Heart left ventricle (tissue), 16 donors: ENCODE measurements at regions not wholly inside any gene's neighbourhood (a gene's known extent, or its start where the extent isn't known, plus 50 kb on each side); places are given as distances from the start of the nearest gene placed in this dataset.

ENCODE experiments used
- ATAC-seq, 4 donors: fragments of 200-7000 bp; cut with Tn5 transposase; one replicate each; pipeline ENCODE4 v1.9.1; 2020 to 2022; ENCODE audit warnings: moderate library complexity in 4 of 4, mild to moderate bottlenecking in 3 of 4, moderate number of reproducible peaks in 1 of 4
- DNase-seq, 5 donors: peaks; one replicate each; pipeline ENCODE4 v3.0.0-alpha.2; 2020
- H3K27ac ChIP-seq, 12 donors: fragments of 200-600 bp; sonication (generic) in 4 of 12; one replicate each; pipeline versions ENCODE4 v1.5.0 to v1.8.0; 2016 to 2022; ENCODE audit warnings: mild to moderate bottlenecking in 2 of 12
- H3K27me3 ChIP-seq, 9 donors: fragments of 200-600 bp; sonication (generic) in 2 of 9; one replicate each; pipeline versions ENCODE4 v1.5.1 to v1.8.0; 2016 to 2022; ENCODE audit warnings: mild to moderate bottlenecking in 3 of 9
- H3K36me3 ChIP-seq, 9 donors: fragments of 200-600 bp; sonication (generic) in 2 of 9; one replicate each; pipeline versions ENCODE4 v1.5.0 to v1.8.0; 2018 to 2022; ENCODE audit warnings: mild to moderate bottlenecking in 2 of 9
- H3K4me1 ChIP-seq, 12 donors: fragments of 200-600 bp; sonication (generic) in 4 of 12; one replicate each; pipeline versions ENCODE4 v1.5.0 to v1.8.0; 2016 to 2022; ENCODE audit warnings: mild to moderate bottlenecking in 3 of 12
- H3K4me3 ChIP-seq, 12 donors: fragments of 200-600 bp; sonication (generic) in 4 of 12; one replicate each; pipeline versions ENCODE4 v1.5.0 to v1.8.0; 2017 to 2022; ENCODE audit warnings: mild to moderate bottlenecking in 9 of 12, moderate library complexity in 4 of 12
- H3K9me3 ChIP-seq, 12 donors: fragments of 200-600 bp; sonication (generic) in 4 of 12; one replicate each; pipeline versions ENCODE4 v1.5.0 to v1.8.0; 2016 to 2022; ENCODE audit warnings: mild to moderate bottlenecking in 1 of 12
- CTCF ChIP-seq, 12 donors: fragments of 200-600 bp; sonication (generic) in 4 of 12; IDR thresholded peaks; one replicate each; pipeline versions ENCODE4 v1.5.0 to v1.8.0; 2018 to 2022; ENCODE audit warnings: antibody characterized with exemption in 12 of 12, mild to moderate bottlenecking in 5 of 12
- POLR2A ChIP-seq, 2 donors: fragments of 450-650 bp; IDR thresholded peaks; one replicate each; pipeline ENCODE4 v1.6.1; 2017; ENCODE audit warnings: antibody characterized with exemption in 2 of 2, mild to moderate bottlenecking in 2 of 2, moderate library complexity in 2 of 2
- WGBS, 4 donors: extraction: QIAGEN DNeasy Blood & Tissue Kit in 2 of 4; methylation state at CpG; one replicate each; pipeline versions ENCODE4 v1.1.5 to v1.1.7; 2013 to 2018; 5-methylcytosine and 5-hydroxymethylcytosine counted together
- intact Hi-C, 10 donors: fragments of 100-400 bp; cut with DNase I; formaldehyde crosslinking; loops; one replicate each; pipeline versions ENCODE4 v1.11.1 to v1.14.2; 2022
- donor health status: ischemic (EF 13 %, LVEDD 7.1; RV severe dilation, severe dysfunction).
- donor health status: healthy with polysubstance abuse.
- donor health status: DM: no; HTN: yes; CAD: no.
- donor health status: DM: no; HTN: no; CAD: no.
- donor health status: ischemic (EF 25% LVEDD 6.9; RV normal size, moderate dysfunction).
- donor health status: ischemic (EF 25% LVEDD 5.7; RV mildly dilated, moderate dysfunction).
- donor health status: healthy.
- donor health status: DM: yes; HTN: yes; CAD: no.
- donor health status: ischemic (EF 35%, LVEDD 5.7; RV mildly dilated, moderate dysfunction).
- donor health status: nonischemic (EF 11% LVEDD 7.7; RV severe dilation, severe dysfunction).
- donor health status: DM: yes; HTN: yes; CAD: no.
- donor health status: PGD.
- donor health status: ischemic (EF 29% LVEDD 5.4; RV normal size, mild dysfunction).
- donor health status: nonischemic (EF 23%, LVEDD 6.1; RV moderate dilation, normal function).

- Histone ChIP-seq H3K36me3 (no peaks in the 10 kb centered on the region), H3K4me3 (no peak overlapping the region), H3K4me1 (peaks cover 0 to 10% (median 1%) of the 10 kb centered on the region in 12 donors), H3K27me3 (peaks cover 0 to 6% (median 0%) of the 10 kb centered on the region in 9 donors), H3K27ac (no peak overlapping the region), H3K9me3 (no peaks in the 10 kb centered on the region)
- no peak for ATAC-seq
- DNase-seq = no peak
- intact Hi-C loops = no loop called here
- TF ChIP-seq POLR2A (IDR thresholded peaks at IDR 0.05) (no peak), CTCF (IDR thresholded peaks at IDR 0.05) (no peak)
- 79 to 83% (median 82%) methylated on average over 15 of the region's 15 CpGs for WGBS, 4 donors
Measured at GRCh38 chr14:76271041-76271755, 104.7 kb upstream of the ESRRB start.

GRCh38 chr14:76272349-76272748 is 103.6 kb upstream of the ESRRB start:
- H3K36me3 ChIP-seq = no peaks in the 10 kb centered on the region
- DNase-seq (no peak), ATAC-seq (no peak)
- no peaks in the 10 kb centered on the region for H3K9me3 ChIP-seq
- no peak overlapping the region for H3K27ac ChIP-seq
- peaks cover 0 to 6% (median 0%) of the 10 kb centered on the region in 9 donors for H3K27me3 ChIP-seq
- no peak for TF ChIP-seq POLR2A (IDR thresholded peaks at IDR 0.05)
- no peak for TF ChIP-seq CTCF (IDR thresholded peaks at IDR 0.05)
- no peak overlapping the region for H3K4me3 ChIP-seq
- H3K4me1 ChIP-seq = peaks cover 0 to 7% (median under 1%) of the 10 kb centered on the region in 12 donors
- intact Hi-C loops = no loop called here

GRCh38 chr14:76272774-76273173 is 103.2 kb upstream of the ESRRB start:
- ATAC-seq (no peak), DNase-seq (no peak)
- TF ChIP-seq CTCF (IDR thresholded peaks at IDR 0.05) (no peak), POLR2A (IDR thresholded peaks at IDR 0.05) (no peak)
- H3K27ac ChIP-seq = no peak overlapping the region
- no peaks in the 10 kb centered on the region for H3K9me3 ChIP-seq
- H3K4me1 ChIP-seq = peaks cover 0 to 5% (median 0%) of the 10 kb centered on the region in 12 donors
- intact Hi-C loops = no loop called here
- H3K36me3 ChIP-seq = no peaks in the 10 kb centered on the region
- peaks cover 0 to 6% (median 0%) of the 10 kb centered on the region in 9 donors for H3K27me3 ChIP-seq
- no peak overlapping the region for H3K4me3 ChIP-seq

- ATAC-seq (no peak), DNase-seq (no peak)
- H3K4me3 ChIP-seq = no peak overlapping the region
- H3K27ac ChIP-seq = no peak overlapping the region
- TF ChIP-seq POLR2A (IDR thresholded peaks at IDR 0.05) (no peak), CTCF (IDR thresholded peaks at IDR 0.05) (no peak)
- WGBS, 4 donors = 72 to 91% (median 76%) methylated on average over 2 of the region's 2 CpGs
- H3K9me3 ChIP-seq = no peaks in the 10 kb centered on the region
- no peaks in the 10 kb centered on the region for H3K36me3 ChIP-seq
- intact Hi-C loops = no loop called here
- peaks cover 0 to 5% (median 0%) of the 10 kb centered on the region in 9 donors for H3K27me3 ChIP-seq
- peaks cover 0 to 2% (median 0%) of the 10 kb centered on the region in 12 donors for H3K4me1 ChIP-seq
Measured at GRCh38 chr14:76273346-76273745, 102.6 kb upstream of the ESRRB start.
